Activated CD4-positive, alpha-beta T cell treated with anti-CD3 and anti-CD28 coated beads for 36 hours (primary cell): ENCODE measurements at regions not wholly inside any gene's neighbourhood (a gene's known extent, or its start where the extent isn't known, plus 50 kb on each side); places are given as distances from the start of the nearest gene placed in this dataset.
A peak's percentile ranks its signal among the peaks of the same experiment; 100 is the strongest.
"Not testable (repeated sequence)": the region's sequence is repeated elsewhere in the genome, so short reads cannot be mapped to it uniquely, and the experiment has no call there.

Experiments used
- ATAC-seq: fragments of 200-7000 bp; cut with Tn5 transposase; one replicate; pipeline ENCODE4 v1.10.0; 2021; ENCODE audit warnings: mild to moderate bottlenecking, moderate library complexity
- CTCF ChIA-PET: fragments of 350-600 bp; sonication (Branson Sonifier 250); formaldehyde crosslinking; loops from one replicate; lab custom pipeline; 2021; ENCODE audit warnings: antibody characterized with exemption; lab: Charles Lee
- POLR2A ChIA-PET: fragments of 350-600 bp; sonication (Branson Sonifier 250); formaldehyde crosslinking; loops from one replicate; lab custom pipeline; 2021; ENCODE audit warnings: antibody characterized with exemption, inconsistent platforms; lab: Charles Lee
- DNase-seq: peaks from one replicate; pipeline ENCODE4 v3.0.0-alpha.2; 2020
- H3K27ac Mint-ChIP-seq: one replicate; pipeline ENCODE4 v1.8.0; 2021; ENCODE audit warnings: mixed read lengths
- H3K27me3 Mint-ChIP-seq: one replicate; pipeline ENCODE4 v1.8.0; 2021; ENCODE audit warnings: mixed read lengths
- H3K36me3 Mint-ChIP-seq: one replicate; pipeline ENCODE4 v1.8.0; 2021; ENCODE audit warnings: low read depth, mixed read lengths
- H3K4me1 Mint-ChIP-seq: one replicate; pipeline ENCODE4 v1.8.0; 2021; ENCODE audit warnings: mixed read lengths
- H3K4me3 Mint-ChIP-seq: one replicate; pipeline ENCODE4 v1.8.0; 2021; ENCODE audit warnings: mild to moderate bottlenecking, moderate library complexity, mixed read lengths
- H3K9me3 Mint-ChIP-seq: one replicate; pipeline ENCODE4 v1.8.0; 2021; ENCODE audit warnings: low read depth, mixed read lengths
- intact Hi-C, 2 experiments: fragments of 100-400 bp; cut with DNase I in 1 of 2; cut with micrococcal nuclease in 1 of 2; formaldehyde crosslinking; loops; one replicate each; pipeline versions ENCODE4 v1.14.2 to v1.15.1; 2022 to 2024; cut with DNase I, micrococcal nuclease

DNA sequence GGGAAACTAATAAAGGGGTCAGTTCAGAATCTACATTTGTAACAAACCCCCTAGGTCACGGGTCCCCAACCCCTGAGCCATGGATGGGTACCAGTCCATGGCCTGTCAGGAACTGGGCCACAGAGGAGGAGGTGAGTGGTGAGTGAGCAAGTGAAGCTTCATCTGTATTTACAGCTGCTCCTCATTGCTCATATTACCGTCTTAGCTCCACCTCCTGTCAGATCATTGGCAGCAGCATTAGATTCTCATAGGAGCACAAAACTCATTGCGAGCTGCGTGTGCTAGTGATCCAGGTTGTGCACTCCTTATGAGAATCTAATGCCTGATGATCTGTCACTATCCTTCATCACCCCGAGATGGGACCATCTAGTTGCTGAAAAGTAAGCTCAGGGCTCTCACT lies 88.4 kb upstream of the MPP7 start:
- DNase-seq (no peak), ATAC-seq (no peak)
- intact Hi-C loops = loop anchor here in 1 of 2 experiments (5.0 kb wide), 1 partner anchor 734 kb away; no protein-coding TSS in a partner anchor
- CTCF ChIA-PET = interaction anchor here (1.5 to 4.6 kb wide), 3 partner anchors 8 to 143 kb away, joined by 5 to 53 read pairs (median 51); no protein-coding TSS in a partner anchor
- POLR2A ChIA-PET = no interaction called here
- no peaks in the 10 kb centered on the region for H3K36me3 Mint-ChIP-seq
- no peak overlapping the region for H3K27ac Mint-ChIP-seq
- peaks cover 3% of the 10 kb centered on the region for H3K27me3 Mint-ChIP-seq
- peaks cover 15% of the 10 kb centered on the region for H3K4me1 Mint-ChIP-seq
- no peaks in the 10 kb centered on the region for H3K9me3 Mint-ChIP-seq
- no peak overlapping the region for H3K4me3 Mint-ChIP-seq

DNA sequence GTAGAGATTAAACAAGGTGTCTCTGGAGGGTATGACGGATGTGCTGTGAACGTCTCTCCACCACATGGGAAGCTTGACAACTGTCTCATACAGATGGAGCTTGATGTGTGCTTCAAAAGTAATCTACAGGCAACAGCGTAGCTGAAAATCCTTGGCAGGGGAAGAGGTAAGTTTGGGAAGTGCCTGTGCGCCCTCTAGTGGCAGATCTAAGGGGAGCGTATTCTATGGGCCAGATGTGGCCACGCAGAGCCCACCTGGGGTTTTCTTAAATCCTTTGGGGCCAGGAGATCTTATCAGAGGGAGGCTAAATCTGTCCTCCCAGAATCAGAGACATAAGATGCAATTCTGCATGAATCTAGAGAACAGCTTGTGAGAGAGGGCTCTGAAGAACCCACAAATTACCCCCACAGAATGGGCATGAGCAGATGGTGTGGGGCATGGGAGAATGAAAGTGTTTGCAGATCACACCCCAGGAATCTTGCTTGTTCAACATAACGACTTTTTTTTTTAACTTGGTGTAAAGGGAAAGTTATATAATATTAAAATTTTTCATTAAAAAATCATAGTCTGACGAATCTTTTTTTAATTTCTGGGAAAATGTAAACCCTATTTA lies 91.2 kb upstream of the MPP7 start:
- ATAC-seq = peak; percentile 87
- peaks cover 4% of the 10 kb centered on the region for H3K4me1 Mint-ChIP-seq
- peaks cover 4% of the 10 kb centered on the region for H3K27me3 Mint-ChIP-seq
- no peaks in the 10 kb centered on the region for H3K9me3 Mint-ChIP-seq
- ChIA-PET POLR2A (interaction anchor here (0.6 kb wide), 1 partner anchor 658 kb away, joined by 8 read pairs; no protein-coding TSS in a partner anchor), CTCF (interaction anchor here (0.6 to 4.6 kb wide), 45 partner anchors 9 to 1481 kb away, joined by 3 to 53 read pairs (median 4); partner anchors contain the start of gene MPP7)
- H3K27ac Mint-ChIP-seq = no peak overlapping the region
- intact Hi-C loops = loop anchor here in 1 of 2 experiments (5.0 kb wide), 1 partner anchor 737 kb away; no protein-coding TSS in a partner anchor
- DNase-seq = peak; percentile 82
- no peak overlapping the region for H3K4me3 Mint-ChIP-seq
- no peaks in the 10 kb centered on the region for H3K36me3 Mint-ChIP-seq

DNA sequence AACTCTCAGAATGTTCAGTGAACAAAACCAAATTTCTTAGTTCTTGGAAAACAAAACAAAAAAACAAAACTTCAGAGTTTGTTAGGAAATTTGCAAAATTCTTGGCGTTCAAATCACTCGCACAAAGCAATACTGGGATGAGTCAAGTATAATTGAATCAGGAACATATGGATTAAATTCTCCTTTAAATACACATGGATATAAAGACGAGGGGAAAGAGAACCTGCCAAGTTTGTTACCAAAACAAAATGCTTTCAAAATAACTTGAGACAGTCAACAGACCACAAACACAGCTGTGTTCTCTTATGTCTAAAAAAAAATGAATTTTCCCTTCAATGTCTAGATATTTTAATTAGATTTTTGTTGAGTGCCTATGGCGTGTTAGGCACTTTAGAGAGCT lies 93.5 kb upstream of the MPP7 start:
- H3K9me3 Mint-ChIP-seq = no peaks in the 10 kb centered on the region
- ChIA-PET POLR2A (no interaction called here), CTCF (interaction anchor here (1.0 to 1.8 kb wide), 6 partner anchors 10 to 154 kb away, joined by 4 to 5 read pairs (median 4); no protein-coding TSS in a partner anchor)
- no peak for ATAC-seq
- H3K4me1 Mint-ChIP-seq = peaks cover 4% of the 10 kb centered on the region
- H3K27me3 Mint-ChIP-seq = peaks cover 4% of the 10 kb centered on the region
- H3K36me3 Mint-ChIP-seq = no peaks in the 10 kb centered on the region
- H3K4me3 Mint-ChIP-seq = no peak overlapping the region
- no peak overlapping the region for H3K27ac Mint-ChIP-seq
- no peak for DNase-seq
- intact Hi-C loops = no loop called here

DNA sequence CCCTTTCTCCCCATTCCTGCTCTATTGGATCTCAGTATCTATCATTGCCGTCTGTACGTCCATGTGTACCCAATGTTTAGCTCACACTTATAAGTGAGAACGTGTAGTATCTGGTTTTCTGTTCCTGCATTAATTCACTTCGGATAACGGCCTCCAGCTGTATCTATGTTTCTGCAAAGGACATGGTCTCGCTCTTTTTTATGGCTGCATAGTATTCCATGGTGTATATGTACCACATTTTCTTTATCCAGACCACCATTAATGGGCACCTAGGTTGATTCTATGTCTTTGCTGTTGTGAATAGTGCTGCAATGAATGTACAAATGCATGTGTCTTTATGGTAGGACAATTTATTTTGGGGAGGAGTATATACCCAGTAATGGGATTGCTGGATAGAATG lies 94.4 kb upstream of the MPP7 start:
- Mint-ChIP-seq H3K27ac (no peak overlapping the region), H3K4me3 (no peak overlapping the region), H3K4me1 (peaks cover 4% of the 10 kb centered on the region), H3K9me3 (no peaks in the 10 kb centered on the region), H3K27me3 (peaks cover 4% of the 10 kb centered on the region), H3K36me3 (no peaks in the 10 kb centered on the region)
- POLR2A ChIA-PET = no interaction called here
- CTCF ChIA-PET = interaction anchor here (0.6 kb wide), 1 partner anchor 26 kb away, joined by 3 read pairs; no protein-coding TSS in a partner anchor
- no peak for ATAC-seq
- intact Hi-C loops = no loop called here
- no peak for DNase-seq

DNA sequence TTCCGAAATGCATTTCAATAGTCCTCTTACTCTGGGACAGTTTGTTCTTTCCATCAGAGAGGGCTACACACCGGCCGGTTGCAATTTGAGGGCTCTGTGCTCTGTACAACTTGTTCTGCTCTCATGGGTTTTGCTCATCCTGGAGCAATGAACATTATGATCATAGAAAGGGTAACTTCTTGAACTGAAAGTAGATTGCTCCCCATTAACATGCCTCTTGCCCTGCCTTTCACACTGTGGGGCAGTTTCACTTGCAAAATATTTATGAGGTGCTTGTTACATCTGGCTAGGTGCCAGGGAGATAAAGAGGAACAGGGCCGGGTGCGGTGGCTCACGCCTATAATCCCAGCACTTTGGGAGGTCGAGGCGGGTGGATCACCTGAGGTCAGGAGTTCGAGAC lies 97.3 kb upstream of the MPP7 start:
- no peak for ATAC-seq
- peaks cover 4% of the 10 kb centered on the region for H3K27me3 Mint-ChIP-seq

DNA sequence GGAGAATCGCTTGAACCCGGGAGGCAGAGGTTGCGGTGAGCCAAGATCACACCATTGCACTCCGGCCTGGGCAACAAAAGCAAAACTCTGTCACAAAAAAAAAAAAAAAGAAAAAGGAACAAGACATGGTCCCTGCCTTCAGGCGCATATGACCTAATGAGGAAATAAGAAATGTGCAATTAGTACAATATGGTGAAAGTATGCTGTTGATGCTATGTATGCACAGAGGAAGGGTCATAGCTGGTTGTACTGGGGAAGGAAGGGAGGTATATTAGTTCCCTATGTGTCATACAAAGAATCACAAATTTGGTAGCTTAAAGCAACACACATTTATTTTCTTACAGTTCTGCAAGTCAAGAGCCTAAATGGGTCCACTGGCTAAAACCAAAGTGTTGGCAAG lies 97.8 kb upstream of the MPP7 start:
- no peak overlapping the region for H3K27ac Mint-ChIP-seq
- peaks cover 2% of the 10 kb centered on the region for H3K27me3 Mint-ChIP-seq
- DNase-seq = no peak
- no peaks in the 10 kb centered on the region for H3K4me1 Mint-ChIP-seq
- no peaks in the 10 kb centered on the region for H3K9me3 Mint-ChIP-seq
- ATAC-seq = no peak
- no peaks in the 10 kb centered on the region for H3K36me3 Mint-ChIP-seq
- H3K4me3 Mint-ChIP-seq = no peak overlapping the region
- ChIA-PET CTCF (interaction anchor here (0.8 to 1.2 kb wide), 4 partner anchors 14 to 701 kb away, joined by 3 to 4 read pairs (median 3); no protein-coding TSS in a partner anchor), POLR2A (no interaction called here)
- intact Hi-C loops = no loop called here

More for the DNA sequence above, 97.3 kb upstream of the MPP7 start:
- intact Hi-C loops = no loop called here
- Mint-ChIP-seq H3K4me1 (no peaks in the 10 kb centered on the region), H3K4me3 (no peak overlapping the region), H3K9me3 (no peaks in the 10 kb centered on the region), H3K27ac (no peak overlapping the region), H3K36me3 (no peaks in the 10 kb centered on the region)
- no peak for DNase-seq
- CTCF ChIA-PET = interaction anchor here (0.8 to 1.0 kb wide), 3 partner anchors 13 to 701 kb away, joined by 3 to 4 read pairs (median 3); no protein-coding TSS in a partner anchor
- POLR2A ChIA-PET = no interaction called here

DNA sequence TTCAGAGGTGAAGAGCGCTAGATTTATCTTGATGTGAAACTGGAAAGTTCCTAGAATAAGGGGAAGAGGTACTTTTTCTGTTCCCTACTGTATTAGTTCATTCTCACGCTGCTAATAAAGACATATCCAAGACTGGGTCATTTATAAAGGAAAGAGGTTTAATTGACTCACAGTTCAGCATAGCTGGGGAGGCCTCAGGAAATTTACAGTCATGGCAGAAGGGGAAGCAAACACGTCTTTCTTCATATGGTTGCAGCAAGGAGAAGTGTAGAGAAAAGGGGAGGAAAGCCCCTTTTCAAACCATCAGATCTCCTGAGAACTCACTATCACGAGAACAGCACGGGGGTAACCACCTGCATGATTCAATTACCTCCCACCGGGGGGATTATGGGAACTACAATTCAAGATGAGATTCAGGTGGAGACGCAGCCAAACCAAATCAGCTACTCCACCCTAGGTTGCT lies 99.8 kb upstream of the MPP7 start:
- CTCF ChIA-PET = interaction anchor here (0.6 to 3.0 kb wide), 3 partner anchors 8 to 315 kb away, joined by 3 to 19 read pairs (median 4); no protein-coding TSS in a partner anchor
- H3K4me1 Mint-ChIP-seq, H3K27me3 Mint-ChIP-seq, H3K27ac Mint-ChIP-seq, H3K4me3 Mint-ChIP-seq, POLR2A ChIA-PET, DNase-seq, intact Hi-C loops, H3K36me3 Mint-ChIP-seq, H3K9me3 Mint-ChIP-seq, ATAC-seq: not testable (repeated sequence)

DNA sequence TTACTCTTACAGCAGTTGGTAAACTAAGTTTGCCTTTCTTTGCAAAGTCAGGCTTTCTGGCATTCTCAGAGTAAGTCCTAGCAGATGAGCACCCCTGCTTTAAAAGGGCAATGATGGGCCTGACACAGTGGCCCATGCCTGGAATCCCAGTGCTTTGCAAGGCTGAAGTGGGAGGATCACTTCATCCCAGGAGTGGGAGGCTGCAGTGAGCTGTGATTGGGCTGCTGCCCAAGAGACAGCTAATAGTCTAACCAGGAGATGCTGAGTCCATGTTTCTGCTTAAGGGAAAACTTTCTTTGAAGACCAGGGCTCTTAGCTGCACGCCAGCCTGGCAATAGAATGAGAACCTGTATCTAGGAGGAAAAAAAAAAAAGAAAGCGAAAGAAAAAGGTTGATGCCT lies 100.2 kb upstream of the MPP7 start:
- ATAC-seq = no peak
- no peaks in the 10 kb centered on the region for H3K4me1 Mint-ChIP-seq
- POLR2A ChIA-PET = no interaction called here
- CTCF ChIA-PET = interaction anchor here (1.2 to 3.0 kb wide), 2 partner anchors 8 to 10 kb away, joined by 4 to 19 read pairs; no protein-coding TSS in a partner anchor
- H3K27me3 Mint-ChIP-seq = no peaks in the 10 kb centered on the region
- no peaks in the 10 kb centered on the region for H3K36me3 Mint-ChIP-seq
- no peak overlapping the region for H3K4me3 Mint-ChIP-seq
- H3K9me3 Mint-ChIP-seq = no peaks in the 10 kb centered on the region
- intact Hi-C loops = no loop called here
- H3K27ac Mint-ChIP-seq = no peak overlapping the region
- no peak for DNase-seq

DNA sequence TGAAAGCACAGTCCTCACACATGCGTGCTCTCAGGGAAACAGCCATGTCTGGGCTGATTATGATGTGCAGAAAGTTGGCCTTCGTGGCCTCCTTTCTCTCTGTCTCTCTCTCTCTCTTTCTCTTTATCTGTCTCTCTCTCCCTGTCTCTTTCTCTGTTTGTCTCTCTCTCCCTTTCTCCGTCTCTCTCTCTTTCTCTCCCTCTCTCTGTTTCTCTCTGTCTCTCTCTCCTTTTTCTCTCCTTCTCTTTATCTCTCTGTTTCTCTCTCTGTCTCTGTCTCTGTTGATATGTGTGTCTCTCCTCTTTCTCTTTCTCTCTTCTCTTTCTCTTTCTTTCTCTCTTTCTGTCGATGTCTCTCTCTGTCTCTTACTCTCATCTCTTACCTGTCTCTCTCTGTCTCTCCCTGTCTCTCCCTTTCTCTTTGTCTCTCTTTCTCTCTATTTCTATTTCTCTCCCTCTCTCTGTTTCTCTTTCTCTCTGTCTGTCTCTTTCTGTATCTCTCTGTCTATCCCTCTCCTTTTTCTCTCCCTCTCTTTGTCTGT lies 105.4 kb upstream of the MPP7 start:
- CTCF ChIA-PET = interaction anchor here (0.5 to 1.2 kb wide), 2 partner anchors 15 to 42 kb away, joined by 3 to 4 read pairs; no protein-coding TSS in a partner anchor
- Mint-ChIP-seq H3K27ac (no peak overlapping the region), H3K4me1 (peaks cover 13% of the 10 kb centered on the region), H3K4me3 (no peak overlapping the region), H3K9me3 (no peaks in the 10 kb centered on the region), H3K27me3 (peaks cover 10% of the 10 kb centered on the region), H3K36me3 (no peaks in the 10 kb centered on the region)
- intact Hi-C loops = no loop called here
- ATAC-seq (no peak), DNase-seq (no peak)
- POLR2A ChIA-PET = no interaction called here

DNA sequence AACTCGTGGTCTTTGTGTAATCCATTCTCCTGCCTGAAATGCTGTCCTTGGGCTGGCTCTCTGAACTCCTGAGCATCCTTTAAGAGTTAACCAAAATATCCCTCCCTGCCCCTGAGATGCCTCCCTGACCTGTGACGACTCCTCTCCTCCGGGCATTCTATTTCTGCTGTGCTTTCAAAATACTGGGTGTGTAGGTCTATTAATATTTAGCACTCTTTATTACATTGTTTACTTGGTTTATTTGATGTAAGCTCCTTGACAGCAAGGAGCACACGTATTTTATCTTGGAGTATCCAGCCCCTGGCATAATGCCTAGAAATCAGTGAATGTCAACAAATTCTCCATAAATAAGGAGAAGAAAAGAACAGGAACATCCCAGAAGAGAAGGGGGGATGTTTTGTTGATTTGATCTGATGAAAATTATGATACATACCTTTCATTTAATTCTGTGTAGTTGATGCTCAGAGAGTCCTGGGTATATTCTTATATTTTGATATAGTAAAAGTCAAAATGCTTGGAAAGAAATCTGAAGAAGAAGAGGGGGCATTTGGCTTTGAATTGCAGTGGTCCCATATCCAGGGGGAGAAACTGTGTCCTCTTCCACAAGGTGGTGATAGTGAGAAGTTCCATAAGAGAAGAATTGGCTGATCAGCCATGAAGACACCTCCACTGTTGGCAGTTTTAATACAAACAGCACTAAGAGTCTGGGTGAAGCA lies 107.7 kb upstream of the MPP7 start:
- Mint-ChIP-seq H3K36me3 (no peaks in the 10 kb centered on the region), H3K27ac (no peak overlapping the region), H3K4me3 (no peak overlapping the region), H3K27me3 (peaks cover 15% of the 10 kb centered on the region), H3K4me1 (peaks cover 13% of the 10 kb centered on the region), H3K9me3 (no peaks in the 10 kb centered on the region)
- intact Hi-C loops = loop anchor here (2.0 kb wide), 1 partner anchor 76 kb away; no protein-coding TSS in a partner anchor
- DNase-seq (no peak), ATAC-seq (no peak)
- ChIA-PET CTCF (interaction anchor here (0.9 to 2.3 kb wide), 3 partner anchors 8 to 17 kb away, joined by 4 to 6 read pairs (median 6); no protein-coding TSS in a partner anchor), POLR2A (no interaction called here)

DNA sequence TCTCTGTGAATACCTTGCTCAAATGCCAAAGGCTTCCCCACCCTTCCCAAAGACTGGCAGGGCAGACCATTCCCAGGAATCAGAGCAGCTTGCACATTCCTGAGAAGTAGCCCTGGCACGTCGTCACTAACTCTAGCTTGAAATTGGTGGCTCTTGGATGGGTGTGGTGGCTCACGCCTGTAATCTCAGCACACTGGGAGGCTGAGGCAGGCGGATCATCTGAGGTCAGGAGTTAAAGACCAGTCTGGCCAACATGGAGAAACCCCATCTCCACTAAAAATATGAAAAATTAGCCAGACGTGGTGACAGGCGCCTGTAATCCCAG lies 108.2 kb upstream of the MPP7 start:
- Mint-ChIP-seq H3K4me1 (peaks cover 13% of the 10 kb centered on the region), H3K9me3 (no peaks in the 10 kb centered on the region), H3K27me3 (peaks cover 15% of the 10 kb centered on the region), H3K36me3 (no peaks in the 10 kb centered on the region), H3K27ac (no peak overlapping the region), H3K4me3 (no peak overlapping the region)
- POLR2A ChIA-PET = no interaction called here
- intact Hi-C loops = loop anchor here (2.0 kb wide), 1 partner anchor 76 kb away; no protein-coding TSS in a partner anchor
- ATAC-seq (no peak), DNase-seq (no peak)
- CTCF ChIA-PET = interaction anchor here (0.6 to 2.3 kb wide), 4 partner anchors 9 to 163 kb away, joined by 3 to 6 read pairs (median 4); no protein-coding TSS in a partner anchor
